HG02610 (cell line): ENCODE measurements at regions not wholly inside any gene's neighbourhood (a gene's known extent, or its start where the extent isn't known, plus 50 kb on each side); places are given as distances from the start of the nearest gene placed in this dataset.
"Not testable (repeated sequence)": the region's sequence is repeated elsewhere in the genome, so short reads cannot be mapped to it uniquely, and the experiment has no call there.

Experiments used
- ATAC-seq: cut with Tn5 transposase; IDR thresholded peaks from one replicate; pipeline ENCODE4 v1.9.1; 2021; ENCODE audit warnings: mild to moderate bottlenecking, moderate library complexity; ENCODE audit not compliant: unreplicated experiment

DNA sequence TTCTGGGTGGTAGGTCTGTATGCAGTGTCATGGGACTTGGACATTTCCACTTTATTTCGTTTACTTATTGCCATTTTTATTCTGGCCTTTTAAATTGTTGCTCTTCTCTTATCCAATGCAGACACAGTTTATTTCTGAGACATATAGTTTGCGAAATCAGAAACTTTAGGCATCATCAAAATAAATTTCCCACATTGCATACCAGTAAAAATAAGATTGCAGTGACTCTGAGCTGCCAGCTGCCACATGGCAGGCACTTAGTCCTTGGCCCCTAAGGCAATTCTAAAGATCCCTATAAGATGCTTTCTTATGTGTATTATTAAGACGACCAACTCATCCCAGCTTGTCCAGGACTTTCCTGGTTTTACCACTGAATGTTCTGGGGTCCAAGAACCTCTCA, 81.8 kb upstream of the ANKRD1 start:
- ATAC-seq, result no peak

DNA sequence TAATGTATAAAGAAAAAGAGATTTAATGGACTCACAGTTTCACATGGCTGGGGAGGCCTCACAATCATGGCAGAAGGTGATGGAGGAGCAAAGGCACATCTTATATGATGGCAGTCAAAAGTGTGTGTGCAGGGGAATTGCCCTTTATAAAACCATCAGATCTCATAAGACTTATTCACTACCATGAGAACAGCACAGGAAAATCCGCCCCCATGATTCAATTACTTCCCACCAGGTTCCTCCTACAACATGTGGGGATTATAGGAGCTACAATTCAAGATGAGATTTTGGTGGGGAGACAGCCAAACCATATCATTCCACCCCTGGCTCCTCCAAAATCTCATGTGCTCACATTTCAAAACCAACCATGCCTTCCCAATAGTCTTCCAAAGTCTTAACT, 82.5 kb upstream of the ANKRD1 start:
- not testable (repeated sequence) for ATAC-seq

DNA sequence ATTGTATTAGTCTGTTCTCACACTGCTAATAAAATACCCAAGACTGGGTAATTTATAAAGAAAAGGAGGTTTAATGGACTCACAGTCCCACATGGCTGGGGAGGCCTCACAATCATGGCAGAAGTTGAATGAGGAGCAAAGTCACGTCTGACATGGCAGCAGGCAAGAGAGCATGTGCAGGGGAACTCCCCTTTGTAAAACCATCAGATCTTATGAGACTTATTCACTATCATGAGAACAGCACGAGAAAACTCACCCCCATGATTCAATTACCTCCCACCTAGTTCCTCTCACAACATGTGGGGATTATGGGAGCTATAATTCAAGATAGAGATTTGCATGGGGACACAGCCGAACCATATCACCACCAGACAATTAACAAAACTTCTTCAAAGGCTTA, 84.4 kb upstream of the ANKRD1 start:
- ATAC-seq, result not testable (repeated sequence)

DNA sequence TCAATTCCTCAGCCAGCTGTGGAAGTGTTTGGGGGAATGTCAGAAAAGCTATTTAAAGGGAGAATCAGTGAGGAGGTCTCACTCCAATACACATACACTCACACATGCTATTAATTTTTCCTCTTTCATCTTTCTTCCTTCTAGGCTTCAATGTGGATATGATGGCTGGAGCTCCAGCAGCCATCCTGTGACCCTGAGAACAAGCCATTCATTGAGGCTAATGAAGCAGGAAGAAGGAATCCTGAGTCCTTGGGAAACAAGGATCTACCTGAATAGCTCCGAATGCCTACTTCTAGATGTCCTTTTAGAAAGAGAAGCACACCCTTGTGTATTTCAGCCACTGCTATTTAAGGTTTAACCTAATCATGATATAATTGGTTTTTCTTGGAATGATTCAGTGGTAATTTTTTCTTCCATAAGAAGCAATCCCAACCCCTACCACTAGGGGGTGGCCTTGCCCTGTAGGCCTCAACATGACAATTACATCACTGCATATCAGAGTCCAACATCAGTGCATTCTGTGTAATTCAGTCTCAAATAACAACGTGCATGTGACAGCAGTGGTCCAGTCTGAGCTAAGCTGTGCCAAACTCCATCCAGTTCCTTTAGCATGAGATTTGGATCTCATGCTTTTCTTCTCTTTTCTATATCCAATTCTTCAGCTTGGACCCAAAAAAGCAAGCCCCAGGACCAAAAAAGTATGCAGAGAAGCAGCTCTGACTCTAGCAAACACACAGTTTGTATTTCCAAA, 85.3 kb upstream of the ANKRD1 start:
- peak; percentile 44 for ATAC-seq

DNA sequence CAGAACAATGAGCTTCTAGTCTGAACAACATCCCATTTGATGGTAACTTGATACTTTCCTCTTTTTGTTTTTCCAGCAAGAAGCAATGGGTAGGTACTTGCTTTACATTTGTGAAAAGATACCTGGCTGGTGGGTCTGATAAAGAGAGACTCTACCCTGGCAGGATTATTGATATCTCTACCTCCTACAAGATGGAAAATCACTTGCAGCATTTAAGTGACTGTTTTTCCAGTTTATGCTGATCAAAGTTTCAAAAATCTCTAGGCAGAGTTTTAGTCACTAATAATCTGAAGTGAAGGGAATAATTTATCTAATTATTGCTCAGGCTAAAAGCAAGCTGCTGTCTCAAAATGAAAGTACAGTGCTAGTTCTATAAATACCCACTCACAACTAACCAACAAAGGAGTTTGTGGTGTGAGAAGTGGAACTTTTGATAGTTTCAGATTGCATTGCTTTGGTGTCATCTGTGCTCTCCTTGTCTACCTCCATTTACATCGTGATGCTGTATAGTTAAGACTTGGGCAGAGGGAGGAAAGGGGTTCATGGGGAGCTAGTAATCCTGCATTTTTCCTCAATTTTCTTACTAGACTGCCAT, 86.0 kb upstream of the ANKRD1 start:
- ATAC-seq, result peak; percentile 86

DNA sequence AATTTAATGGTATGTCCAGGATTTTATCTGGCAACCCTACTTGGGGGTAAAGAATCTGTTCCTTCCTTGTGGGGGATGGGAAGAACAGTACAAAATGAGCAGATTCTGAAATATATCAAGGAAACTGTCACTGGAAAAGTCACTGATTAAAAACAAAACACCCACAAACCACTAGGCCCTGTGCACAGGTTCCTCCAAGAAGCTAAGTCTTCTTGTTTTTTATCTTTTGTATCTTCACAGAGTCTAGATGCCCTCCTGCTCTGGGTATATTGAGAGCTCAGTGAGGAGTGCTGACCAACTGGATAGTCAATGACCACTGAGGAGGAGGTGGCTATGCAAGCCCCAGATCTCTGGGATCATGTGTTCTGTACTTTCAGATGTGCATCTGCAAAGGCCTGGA, 86.8 kb upstream of the ANKRD1 start:
- ATAC-seq, result no peak

DNA sequence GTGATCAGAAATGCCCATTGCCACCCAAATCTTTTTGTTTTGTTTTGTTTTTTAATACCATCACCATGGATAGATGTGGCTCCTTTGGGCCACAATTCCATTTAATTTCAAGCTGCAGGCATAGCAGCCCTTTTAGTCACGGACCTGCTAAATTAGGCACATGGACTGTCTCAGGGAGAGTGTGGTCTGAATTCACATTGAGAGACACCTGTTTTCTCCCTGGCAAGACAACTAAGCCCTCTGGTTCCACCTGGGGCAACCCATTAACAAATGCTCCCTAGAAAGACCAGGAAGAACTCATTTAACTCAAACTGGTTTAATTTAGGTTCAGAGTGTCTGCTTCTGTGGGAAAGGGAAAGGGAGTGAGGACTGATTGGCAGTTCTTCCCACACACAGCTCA, 88.2 kb upstream of the ANKRD1 start:
- ATAC-seq, result no peak

DNA sequence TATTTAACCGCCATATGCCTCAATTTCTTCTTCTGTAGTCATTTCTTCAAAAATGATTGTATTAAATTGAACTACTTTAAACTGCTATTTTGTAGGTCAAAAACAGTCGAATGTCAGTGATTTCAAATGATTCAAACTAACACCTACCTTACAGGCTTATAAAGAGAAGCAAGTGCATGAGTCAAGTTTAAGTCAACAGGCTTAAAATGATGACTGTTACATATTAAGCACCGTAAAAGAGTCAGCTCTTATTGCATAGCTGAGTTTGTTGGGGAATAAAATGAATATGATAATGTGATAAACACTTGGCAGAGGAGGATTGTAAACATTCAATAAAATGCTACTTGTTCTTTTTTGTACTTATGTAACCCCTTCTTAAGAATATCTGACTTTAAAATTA, 90.1 kb upstream of the ANKRD1 start:
- ATAC-seq, result no peak

DNA sequence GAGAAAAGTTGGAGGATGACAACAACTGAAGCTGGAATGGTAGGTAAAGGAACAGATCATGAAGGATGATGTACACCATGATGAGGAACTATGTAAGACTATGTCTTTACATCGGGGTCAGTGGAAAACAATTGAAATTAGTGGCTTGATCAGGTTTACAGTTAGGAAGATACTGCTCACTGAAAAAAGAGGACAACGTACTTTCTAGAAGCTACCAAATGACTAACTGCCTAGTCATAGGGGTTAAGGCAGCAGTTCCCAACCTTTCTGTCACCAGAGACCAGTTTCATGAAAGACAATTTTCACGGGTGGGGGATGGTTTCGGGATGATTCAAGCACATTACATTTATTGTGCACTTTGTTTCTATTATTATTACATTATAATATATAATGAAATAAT, 91.6 kb upstream of the ANKRD1 start:
- ATAC-seq, result no peak

DNA sequence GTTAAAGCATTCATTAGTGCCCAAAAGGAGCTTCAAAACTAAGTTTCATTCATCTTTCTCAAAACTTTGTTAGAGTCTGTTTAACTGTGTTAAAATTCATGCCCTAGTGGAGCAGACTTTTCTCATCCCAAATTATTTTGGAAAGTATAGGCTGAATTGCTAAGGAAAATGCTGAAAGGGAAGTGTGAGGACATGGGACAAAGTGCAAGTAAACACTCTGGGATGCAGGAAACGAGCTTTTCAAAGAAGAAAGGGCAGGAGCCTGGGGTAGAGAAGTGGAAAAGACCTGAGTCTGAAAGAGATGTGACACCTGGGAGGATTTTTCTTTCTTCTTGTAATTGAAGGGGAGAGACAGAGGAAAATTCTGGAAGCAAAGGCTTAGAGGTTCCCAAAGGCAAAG, 93.1 kb upstream of the ANKRD1 start:
- no peak for ATAC-seq

DNA sequence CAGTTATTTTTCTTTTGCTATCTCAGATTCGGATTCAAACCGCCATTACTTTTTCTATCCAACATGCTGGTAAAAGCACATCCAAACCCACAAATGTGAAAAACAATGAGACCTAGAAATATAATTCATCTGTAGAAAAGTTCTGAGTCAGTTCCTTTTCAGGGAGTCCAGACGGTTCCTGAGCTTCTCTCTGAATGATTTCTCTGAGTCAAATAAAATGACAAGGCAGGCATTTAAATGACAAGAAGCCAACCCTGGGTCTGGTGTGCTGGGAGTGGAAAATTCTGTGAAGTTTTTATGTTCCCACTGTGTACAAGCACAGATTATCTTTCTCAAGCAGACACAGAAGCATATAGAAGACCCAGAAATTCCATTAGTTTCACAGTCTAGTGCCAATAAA, 96.3 kb upstream of the ANKRD1 start:
- peak; percentile 48 for ATAC-seq

DNA sequence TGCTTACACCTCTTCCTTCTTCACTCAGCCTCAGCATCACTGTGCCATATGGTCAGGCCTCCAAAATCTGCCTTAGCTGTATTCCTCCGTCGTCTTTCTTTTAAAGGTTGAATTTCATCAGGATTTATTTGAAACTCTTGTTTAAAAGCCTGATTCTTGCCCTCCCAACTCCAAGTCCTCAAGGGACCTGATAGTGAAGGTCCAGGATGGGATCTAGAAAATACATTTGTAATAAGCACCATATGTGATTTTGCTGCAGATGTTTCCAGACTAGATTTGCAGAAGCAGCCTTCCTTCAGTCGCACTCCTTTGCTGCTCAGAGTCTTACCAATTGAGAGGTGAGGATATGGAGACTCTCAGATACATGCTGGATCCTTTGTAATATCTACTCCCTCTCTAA, 101.0 kb upstream of the ANKRD1 start:
- no peak for ATAC-seq

DNA sequence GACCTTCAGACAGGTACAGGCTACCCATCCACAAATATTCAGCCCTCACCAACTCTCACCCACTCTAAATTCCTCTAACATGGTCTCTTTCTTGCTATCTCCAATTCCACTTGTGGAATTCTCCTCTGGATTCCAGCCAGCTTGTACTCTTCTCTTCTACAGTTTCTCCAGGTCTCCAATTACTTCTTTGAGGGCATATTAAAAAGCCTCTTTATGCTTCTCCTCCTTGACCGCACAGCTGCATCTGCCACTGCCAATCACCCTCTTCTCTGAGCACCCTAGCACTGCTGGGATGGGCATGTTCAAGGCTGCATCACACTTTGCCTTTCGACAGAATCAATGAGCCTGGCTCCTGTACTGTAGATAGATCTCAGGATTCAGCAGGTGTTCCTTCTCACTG, 101.5 kb upstream of the ANKRD1 start:
- ATAC-seq, result no peak

DNA sequence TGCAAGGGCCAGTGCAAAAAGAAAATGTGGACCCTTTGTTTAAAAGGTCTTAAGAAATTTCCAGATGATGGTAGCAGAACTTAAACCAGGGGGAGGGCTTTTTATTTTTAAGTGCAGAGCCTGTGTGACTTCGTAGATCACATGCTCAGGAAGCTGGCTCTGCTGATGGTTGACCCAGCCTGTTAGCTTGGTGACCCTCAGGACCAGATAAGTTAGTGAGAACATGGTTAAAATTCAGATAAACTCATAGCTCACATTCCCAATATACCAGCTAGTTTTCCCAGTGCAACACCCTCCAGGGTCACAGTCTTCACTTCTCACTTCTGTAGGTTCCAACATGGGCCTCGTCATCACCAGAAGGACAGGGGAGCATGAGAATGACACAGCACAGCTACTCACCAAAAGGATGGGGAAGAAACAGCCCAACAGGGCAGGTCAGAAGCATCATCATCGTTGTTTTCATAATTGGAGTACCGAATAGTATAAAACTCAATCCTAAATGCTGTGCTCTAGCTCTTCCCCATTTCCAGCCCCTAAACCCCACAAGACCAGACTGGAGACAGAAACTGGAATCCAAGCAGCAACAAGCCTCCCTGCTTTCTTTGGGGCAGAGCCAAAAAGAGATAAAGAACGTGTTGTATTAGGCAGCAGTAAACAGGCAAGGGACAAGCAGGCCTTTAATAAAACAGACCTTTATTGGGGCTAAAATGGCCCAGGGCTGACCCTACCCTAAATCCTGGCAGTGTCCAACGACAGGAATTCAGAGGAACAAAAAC, 102.2 kb upstream of the ANKRD1 start:
- ATAC-seq, result no peak

DNA sequence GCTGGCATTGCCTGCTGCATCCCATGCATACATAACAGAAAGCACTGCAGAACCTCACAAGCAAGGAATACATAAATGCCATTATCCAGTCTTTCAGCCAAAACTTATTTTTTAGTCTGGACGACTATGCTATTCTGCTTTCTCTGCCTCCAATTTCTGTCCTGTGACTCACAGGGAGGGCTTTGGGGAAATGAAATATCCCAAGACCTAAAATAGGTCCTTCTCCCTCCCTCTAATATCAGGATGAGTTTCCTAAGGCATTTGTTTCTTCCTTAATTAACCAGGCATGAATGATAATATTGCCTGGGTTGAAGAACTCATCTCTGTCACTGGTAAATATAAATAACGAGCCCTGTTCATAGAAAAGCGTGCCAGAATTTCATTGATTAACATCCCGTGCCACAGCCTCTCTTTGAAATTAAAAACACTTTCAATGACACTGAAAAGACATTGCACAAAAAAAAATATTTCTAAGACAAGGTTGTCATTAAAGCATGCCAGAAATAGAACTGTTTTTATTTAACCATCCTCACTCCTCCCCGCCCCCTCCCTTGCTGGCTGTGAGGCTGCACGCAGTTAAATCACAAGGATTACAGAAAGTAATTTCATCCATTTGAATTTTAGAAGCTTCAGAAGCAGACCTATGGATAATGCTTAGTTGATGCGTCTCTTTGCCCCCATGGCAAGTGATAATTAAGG, 103.0 kb upstream of the ANKRD1 start:
- ATAC-seq, result no peak

DNA sequence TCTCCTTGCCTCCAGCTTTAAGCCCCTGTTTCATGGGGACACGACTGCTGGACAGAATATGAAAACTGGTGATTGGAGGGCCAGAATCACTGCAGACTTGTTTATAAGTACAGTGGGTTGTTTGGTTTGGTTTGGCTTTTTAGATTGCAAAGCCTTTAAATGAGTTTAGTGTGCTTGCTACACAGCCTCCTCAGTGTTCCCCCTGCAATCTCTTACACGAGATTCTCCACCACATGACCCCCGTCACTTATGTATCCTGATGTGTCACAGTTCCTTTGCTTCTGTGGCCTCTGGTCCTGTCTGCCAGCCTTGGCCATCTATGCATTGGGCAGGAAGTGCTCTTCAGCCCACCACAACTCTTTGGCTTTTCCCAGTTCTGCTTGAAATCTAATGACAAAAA, 103.7 kb upstream of the ANKRD1 start:
- no peak for ATAC-seq

DNA sequence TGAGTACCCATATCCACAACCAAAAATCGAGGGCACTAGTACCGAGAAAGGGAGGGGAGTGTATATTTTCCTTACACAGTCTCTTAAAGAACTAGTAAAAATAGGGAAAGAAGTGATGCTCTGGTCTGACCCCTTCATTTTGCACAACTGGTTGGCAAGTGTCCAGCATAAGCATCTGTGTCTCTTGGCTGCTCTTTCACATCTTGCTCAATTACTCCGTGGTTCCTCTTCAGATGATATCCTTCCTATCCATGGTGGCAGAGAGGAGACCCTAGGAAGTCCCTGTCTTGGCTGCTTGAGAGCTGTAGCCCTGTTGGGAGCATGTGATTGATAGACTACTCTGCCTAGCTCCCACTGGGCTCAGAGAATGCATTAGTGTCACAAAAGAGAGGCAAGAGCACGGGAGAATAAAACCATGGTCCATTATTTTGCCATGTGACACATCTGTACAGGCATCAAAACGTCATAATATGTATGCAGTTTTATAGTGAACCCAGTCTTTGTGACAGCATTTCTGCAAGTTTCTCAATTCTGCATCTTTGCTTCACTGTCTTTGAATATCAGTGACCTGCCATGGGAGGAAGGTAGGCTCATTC, 111.8 kb upstream of the ANKRD1 start:
- no peak for ATAC-seq

DNA sequence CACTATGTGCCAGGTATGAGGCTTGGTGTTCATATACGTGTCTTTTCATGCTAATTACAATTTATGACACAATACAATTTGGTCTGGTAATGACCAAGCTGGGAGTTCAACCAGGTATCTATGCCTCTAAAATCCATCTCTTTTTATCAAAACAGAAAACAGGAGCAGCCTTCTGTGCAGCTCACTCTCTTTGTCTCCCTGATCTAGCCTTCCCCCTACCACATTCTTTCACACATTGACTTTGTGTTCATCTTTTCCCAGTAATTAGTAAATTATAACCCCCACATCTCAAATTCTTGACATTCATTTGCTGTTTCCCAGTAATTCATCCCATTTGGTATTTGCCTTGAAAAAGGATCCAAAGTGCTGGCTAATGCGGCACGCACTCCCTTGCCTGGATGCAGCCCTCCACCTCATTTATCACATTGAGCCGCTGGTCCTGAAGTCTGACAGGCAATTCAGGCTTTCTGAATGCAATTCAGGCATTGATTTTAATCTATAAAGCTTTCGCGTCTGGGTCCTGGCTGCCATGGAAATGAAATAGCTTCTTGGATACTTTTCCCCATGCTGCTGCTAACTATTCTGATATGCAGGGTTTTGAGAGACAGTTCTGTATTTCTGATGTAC, 112.5 kb upstream of the ANKRD1 start:
- no peak for ATAC-seq

DNA sequence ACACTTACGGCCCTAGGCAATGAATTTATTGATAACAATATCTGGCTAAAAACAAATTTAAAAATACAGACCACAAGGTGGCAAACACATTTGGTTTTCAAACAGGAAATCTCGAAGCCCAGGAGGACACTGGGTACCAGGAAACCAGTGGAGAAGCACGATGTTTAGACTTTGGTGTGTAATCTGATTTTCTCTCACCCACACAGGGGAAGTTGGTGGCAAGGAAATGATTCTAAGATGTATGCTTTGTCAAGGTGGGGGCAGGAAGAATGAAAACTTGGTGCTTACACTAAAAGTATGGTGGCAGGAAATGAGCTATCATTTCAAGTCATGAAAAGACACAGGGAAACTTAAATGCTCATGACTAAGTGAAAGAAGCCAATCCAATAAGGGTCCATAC, 113.2 kb upstream of the ANKRD1 start:
- no peak for ATAC-seq

DNA sequence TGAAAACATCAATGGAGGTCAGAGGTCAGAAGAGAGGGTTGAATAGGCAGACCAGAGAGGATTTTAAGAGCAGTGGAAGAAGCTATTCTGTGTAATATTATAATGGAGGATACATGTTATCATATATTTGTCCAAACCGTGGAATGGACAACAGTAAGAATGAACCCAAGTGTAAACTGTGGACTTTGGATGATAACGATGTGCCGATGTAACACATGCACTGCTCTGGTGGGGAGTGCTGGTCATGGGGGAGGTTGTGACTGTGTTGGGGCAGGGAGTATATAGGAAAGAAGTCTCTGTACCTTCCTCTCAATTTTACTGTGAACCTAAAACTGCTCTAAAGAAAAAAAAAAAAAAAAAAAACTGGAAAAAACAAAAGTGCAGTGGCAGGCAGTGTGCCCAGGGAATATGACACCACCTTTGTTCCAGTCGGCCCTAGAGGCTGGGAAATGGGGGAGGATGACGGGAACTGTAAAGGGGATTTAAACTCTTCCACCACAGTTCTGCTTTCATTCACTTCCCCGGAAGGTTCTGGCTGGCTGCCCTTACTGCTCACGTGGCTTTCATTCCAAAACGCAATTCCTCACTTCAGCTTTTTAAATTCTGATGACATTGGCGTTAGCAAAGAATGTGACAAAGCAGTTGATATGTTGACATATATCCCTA, 113.7 kb upstream of the ANKRD1 start:
- no peak for ATAC-seq
